ENCODE measurements at regions not wholly inside any gene's neighbourhood (a gene's known extent, or its start where the extent isn't known, plus 50 kb on each side); places are given as distances from the start of the nearest gene placed in this dataset.
"Not testable (repeated sequence)": the region's sequence is repeated elsewhere in the genome, so short reads cannot be mapped to it uniquely, and the experiment has no call there.

DNA sequence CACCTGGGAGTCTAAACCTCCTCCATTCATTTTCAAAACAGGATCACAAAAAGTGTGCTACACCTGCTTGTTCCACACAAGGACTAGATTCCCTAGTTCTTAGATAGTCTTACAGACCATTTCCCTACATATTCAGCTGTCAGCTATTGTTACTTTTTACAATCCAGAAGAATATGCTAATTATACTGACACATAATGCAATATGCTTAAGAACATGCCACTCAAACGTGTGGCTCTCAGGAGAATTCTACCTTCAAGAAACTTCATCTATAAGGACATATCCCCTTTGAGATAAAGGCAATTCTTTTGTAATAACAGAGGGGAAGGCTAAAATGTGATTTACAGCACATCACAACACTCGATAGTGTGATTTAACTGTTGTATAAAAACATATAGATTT, 456.1 kb upstream of the ARRDC3 start:
- intact Hi-C loops (cut with DNase I): no loop called here
- ATAC-seq (no peak), DNase-seq (ENCODE audit: missing footprints) (no peak)

GRCh38 chr5:91830361-91830953, 447.3 kb upstream of the ARRDC3 start:
- DNase-seq (ENCODE audit: missing footprints): no peak
- no peak for ATAC-seq
- intact Hi-C loops (cut with DNase I): no loop called here

DNA sequence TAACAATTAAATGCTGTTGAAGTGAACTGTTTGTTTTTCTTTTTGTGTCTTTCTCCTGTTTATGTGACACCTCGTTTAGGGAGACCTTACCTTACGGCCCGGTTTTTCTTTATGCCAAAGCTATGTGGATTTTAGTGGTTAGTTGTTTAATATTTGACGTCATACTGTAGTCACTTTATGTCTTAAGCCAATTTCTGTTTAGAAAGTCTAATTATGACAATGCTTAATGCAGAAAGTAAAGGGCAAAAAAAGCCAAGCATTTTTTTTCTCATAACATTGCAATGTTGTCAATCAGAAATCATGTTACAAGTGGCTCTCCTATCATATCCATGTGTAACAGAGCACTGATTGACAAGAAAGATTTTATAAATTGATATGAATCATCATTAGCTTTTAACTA, 442.5 kb upstream of the ARRDC3 start:
- ATAC-seq (no peak), DNase-seq (ENCODE audit: missing footprints) (no peak)
- intact Hi-C loops (cut with DNase I): no loop called here

DNA sequence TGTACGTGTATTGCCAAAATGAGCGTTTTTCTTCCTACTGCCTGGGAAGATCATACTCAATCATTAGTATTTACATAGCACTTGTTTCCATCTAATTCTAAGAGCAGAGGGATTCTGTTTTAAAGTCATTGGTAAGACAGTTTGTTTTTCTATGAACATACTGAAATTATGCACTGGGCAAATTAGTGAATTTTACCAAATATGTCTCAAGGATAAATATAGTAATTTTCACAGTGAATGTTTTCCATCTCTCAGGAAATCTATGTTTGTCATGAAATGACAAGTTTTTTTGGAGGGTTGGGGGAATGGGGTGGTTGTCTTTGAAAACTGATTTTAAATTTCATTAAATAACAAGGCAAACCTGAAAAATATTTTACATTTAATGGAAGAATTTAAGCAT, 441.3 kb upstream of the ARRDC3 start:
- ATAC-seq (no peak), DNase-seq (ENCODE audit: missing footprints) (no peak)
- intact Hi-C loops (cut with DNase I): no loop called here

DNA sequence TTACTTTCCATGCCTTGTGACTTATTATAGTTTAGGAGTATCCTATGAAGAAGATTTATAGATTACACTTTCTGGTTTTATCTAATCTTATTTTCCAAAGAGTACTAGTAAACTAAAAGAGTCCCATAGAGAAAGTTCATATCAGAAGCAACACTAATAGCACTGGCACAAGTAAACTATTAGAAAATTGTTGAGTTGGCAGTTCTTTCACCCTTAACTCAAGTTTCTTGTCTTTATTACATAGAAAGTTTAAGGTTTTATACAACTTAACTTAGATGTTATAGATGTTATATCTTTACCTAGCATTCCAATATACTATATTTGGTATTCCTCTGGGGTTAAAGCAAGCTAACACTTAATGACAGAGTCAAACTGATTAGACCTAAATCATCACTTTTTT, 437.8 kb upstream of the ARRDC3 start:
- DNase-seq (ENCODE audit: missing footprints) (no peak), ATAC-seq (no peak)
- intact Hi-C loops (cut with DNase I): no loop called here

DNA sequence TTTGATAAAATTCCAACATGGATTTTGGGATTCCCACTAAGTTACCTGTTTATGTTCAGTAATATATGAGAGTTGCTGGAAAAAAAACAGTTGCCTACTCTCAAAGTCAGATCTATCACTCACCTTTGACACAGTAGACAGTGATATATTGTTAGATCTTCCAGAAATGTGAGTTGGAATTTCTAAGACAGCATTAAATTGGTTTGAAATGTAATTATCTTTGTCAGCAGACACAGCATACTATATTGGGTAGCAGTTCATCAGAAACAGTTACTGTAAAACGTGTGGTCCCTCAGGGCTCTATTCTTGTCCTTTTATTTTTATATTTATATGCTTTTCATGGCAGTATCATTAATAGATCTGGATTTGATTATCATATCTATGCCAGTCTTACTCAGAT, 433.6 kb upstream of the ARRDC3 start:
- intact Hi-C loops (cut with DNase I): no loop called here
- no peak for DNase-seq (ENCODE audit: missing footprints)
- ATAC-seq: no peak

- ATAC-seq (no peak), DNase-seq (ENCODE audit: missing footprints) (no peak)
- intact Hi-C loops (cut with DNase I): no loop called here
These were observed 414.5 kb upstream of the ARRDC3 start for GRCh38 chr5:91797576-91797975.

- intact Hi-C loops (cut with DNase I): no loop called here
- ATAC-seq (no peak), DNase-seq (ENCODE audit: missing footprints) (no peak)
These were observed 411.9 kb upstream of the ARRDC3 start for GRCh38 chr5:91794856-91795548.

GRCh38 chr5:91794455-91794854, 411.3 kb upstream of the ARRDC3 start:
- no peak for DNase-seq (ENCODE audit: missing footprints)
- intact Hi-C loops (cut with DNase I): no loop called here
- ATAC-seq: no peak

GRCh38 chr5:91787718-91788117, 404.6 kb upstream of the ARRDC3 start:
- intact Hi-C loops (cut with DNase I): no loop called here
- ATAC-seq (no peak), DNase-seq (ENCODE audit: missing footprints) (no peak)

DNA sequence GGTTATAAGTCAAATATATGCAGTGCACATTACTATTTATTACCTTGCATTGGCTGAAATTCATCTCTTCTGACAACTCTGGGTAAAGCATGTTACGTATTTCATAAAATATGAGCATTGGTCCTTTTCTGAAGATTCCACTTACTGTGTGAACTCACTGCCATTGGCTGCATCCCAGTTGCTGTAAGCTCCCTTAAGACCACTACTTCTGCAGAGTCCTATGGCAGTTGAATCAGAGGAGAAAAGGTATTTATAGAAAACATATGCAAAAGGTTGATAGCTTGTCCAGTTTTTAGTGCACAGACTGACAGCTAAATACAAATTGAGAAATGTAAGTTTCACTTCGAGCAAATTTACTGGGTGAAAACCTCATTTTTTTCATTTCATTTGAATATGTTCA, 394.6 kb upstream of the ARRDC3 start:
- intact Hi-C loops (cut with DNase I): no loop called here
- DNase-seq (ENCODE audit: missing footprints) (no peak), ATAC-seq (no peak)

DNA sequence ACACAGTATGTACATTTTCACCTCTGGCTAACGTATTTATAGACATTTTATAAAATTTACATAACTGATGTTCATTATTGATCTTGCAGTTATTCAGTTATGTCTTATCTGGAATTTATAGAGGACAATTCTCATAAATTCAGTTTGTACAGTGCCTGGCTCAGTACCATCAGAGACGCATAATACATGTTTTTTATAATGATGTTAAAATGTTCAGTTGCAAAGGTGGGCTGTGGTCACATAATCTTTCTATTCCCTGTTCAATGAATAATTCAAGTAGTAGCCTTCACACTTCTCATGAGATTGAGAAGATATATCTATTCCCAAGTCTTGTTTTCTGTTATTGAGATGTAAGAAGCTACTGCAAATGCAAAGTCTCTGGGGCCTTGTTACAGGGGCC, 393.1 kb upstream of the ARRDC3 start:
- no peak for DNase-seq (ENCODE audit: missing footprints)
- intact Hi-C loops (cut with DNase I): no loop called here
- no peak for ATAC-seq

DNA sequence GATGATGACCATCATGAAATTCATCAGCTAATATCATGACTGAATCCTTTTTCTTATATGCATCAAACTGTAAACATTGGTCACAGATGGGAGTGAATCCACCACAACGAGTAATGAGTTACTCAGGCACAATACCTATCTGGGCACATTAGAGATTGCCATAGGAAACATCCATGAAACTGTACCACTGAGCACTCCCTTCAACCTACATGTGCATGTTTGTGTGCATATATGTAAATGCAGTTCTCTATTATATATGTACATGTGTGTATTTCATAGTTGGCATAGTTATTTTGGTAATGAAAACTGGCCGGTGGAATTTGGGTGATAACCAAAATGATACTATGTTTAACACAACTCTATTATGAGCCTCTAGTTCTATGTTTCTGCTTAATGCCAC, 387.3 kb upstream of the ARRDC3 start:
- no peak for ATAC-seq
- intact Hi-C loops (cut with DNase I): no loop called here
- DNase-seq (ENCODE audit: missing footprints): no peak

DNA sequence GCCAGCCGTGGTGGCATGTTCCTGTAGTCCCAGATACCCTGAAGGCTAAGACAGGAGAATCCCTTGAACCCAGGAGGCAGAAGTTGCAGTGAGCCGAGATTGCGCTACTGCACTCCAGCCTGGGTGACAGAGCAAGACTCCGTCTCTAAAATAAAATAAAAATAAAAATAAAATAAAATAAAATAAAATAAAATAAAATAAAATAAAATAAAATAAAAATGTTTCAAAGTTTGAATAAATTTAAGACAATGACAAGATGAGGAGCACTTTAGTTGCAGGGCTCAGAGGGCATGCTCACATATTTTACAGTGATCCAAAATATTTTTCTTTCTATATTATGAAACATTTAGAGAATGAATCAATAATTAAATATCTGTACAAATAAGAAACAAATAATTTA, 374.3 kb upstream of the ARRDC3 start:
- ATAC-seq; intact Hi-C loops (cut with DNase I); DNase-seq (ENCODE audit: missing footprints): not testable (repeated sequence)

DNA sequence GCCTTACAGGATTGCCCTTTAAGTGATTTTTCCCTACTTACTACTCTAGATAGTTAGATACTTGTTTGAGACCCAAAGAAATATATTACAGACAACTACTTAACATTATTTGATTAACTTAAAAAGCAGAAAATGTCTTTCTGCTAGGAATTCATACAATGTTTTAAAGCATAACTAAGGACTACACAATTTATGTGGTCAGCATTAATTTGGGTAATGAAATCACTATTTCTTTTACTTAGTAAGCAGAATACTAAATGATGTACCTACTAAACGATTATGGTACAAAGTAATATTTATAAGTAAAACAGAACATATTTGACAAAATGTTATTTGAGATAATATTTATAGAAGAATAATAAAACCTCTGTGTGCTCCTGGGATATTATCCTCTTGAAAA, 371.9 kb upstream of the ARRDC3 start:
- intact Hi-C loops (cut with DNase I): no loop called here
- DNase-seq (ENCODE audit: missing footprints) (no peak), ATAC-seq (no peak)

DNA sequence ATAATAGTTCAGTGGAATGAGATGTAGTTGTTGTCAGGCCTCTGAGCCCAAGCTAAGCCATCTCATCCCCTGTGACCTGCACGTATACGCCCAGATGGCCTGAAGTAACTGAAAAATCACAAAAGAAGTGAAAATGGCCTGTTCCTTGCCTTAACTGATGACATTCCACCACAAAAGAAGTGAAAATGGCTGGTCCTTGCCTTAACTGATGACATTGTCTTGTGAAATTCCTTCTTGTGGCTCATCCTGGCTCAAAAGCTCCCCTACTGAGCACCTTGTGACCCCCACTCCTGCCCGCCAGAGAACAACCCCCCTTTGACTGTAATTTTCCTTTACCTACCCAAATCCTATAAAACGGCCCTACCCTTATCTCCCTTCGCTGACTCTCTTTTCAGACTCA, 361.4 kb upstream of the ARRDC3 start:
- DNase-seq (ENCODE audit: missing footprints); intact Hi-C loops (cut with DNase I); ATAC-seq: not testable (repeated sequence)

GRCh38 chr5:91742550-91742949, 359.4 kb upstream of the ARRDC3 start:
- ATAC-seq: no peak
- intact Hi-C loops (cut with DNase I): no loop called here
- no peak for DNase-seq (ENCODE audit: missing footprints)

DNA sequence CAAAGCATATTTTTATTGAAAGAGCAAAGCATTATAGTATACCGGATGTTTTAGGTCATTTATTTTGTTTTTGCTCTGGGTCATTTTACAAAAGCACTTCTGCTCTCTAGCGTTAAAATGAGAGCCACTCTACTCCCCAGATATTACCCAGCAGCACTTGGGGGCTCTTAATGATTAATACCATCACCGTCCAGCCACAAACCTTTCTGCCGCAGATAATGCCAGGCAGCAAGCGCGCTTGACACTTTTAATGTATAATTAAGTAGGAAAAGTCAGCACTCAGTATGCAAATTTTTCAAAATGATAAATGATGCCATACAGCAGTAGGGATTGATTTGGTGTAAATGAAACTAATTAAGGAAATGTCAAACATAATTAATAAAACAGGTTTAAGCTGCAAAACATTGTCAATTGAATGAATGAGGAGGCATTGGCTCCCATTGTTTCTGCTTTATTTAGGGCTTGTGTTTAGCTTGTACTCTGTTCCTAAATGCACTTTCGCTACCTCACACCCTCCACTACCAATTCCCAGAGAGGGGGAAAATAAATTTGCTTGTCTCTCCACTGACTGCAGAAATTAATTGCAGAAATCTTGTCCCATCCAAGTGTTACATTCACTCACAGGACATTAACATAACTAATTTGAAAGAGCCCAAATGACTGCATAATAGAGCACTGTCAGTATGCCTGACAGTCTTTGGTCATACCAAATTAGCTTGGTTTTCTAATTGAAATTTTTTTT, 358.8 kb upstream of the ARRDC3 start:
- intact Hi-C loops (cut with DNase I): no loop called here
- ATAC-seq (no peak), DNase-seq (ENCODE audit: missing footprints) (no peak)

- no peak for ATAC-seq
- no peak for DNase-seq (ENCODE audit: missing footprints)
- intact Hi-C loops (cut with DNase I): no loop called here
These were observed 346.9 kb upstream of the ARRDC3 start for GRCh38 chr5:91730026-91730425.

DNA sequence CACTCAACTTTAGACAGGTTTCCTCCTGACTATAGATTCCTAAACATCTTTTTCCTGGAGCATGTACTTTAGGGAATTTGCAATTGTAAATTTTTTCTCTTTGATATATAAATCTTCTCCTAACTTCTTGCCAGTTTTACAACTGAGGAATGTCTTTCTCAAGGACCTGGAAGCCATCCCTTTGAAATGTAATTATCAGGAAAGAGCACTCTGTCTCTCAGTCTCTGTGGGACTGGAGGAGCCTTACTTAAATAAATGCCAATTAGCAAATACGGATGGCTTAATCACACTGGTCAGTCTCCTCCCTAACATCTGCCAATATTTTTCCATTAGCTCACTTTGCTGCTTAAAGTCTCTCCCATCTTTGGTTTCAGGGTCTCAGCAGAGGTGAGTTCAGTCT, 344.3 kb upstream of the ARRDC3 start:
- intact Hi-C loops (cut with DNase I): no loop called here
- no peak for ATAC-seq
- no peak for DNase-seq (ENCODE audit: missing footprints)

Measured in Right ventricle myocardium inferior (tissue), 1 donor.